SK-N-SH (cell line): ENCODE measurements at regions not wholly inside any gene's neighbourhood (a gene's known extent, or its start where the extent isn't known, plus 50 kb on each side); places are given as distances from the start of the nearest gene placed in this dataset.

Experiments
- CTCF ChIA-PET: fragments of 300-600, 350-600 bp; formaldehyde crosslinking; extraction: SDS; loops from one replicate; lab custom pipeline; 2021; lab: Yijun Ruan, JAX
- POLR2A ChIA-PET: fragments of 350-600 bp; sonication (Branson Sonifier 250); formaldehyde crosslinking; extraction: SDS; loops from one replicate; lab custom pipeline; 2020; ENCODE audit warnings: antibody characterized with exemption, inconsistent platforms; lab: Yijun Ruan, JAX
- DNase-seq: peaks from one replicate; pipeline ENCODE4 v3.0.0; 2012
- H2AFZ ChIP-seq: fragments of 200-600 bp; sonication (generic); 2 replicates; pipeline ENCODE4 v1.8.1; 2016; ENCODE audit warnings: antibody characterized with exemption, mild to moderate bottlenecking, low read depth
- H3F3A ChIP-seq: fragments of 200-600 bp; sonication (generic); replicated peaks from 2 replicates; pipeline ENCODE3; 2016; ENCODE audit warnings: antibody characterized with exemption, mild to moderate bottlenecking; ENCODE audit not compliant: insufficient read depth
- H3K27ac ChIP-seq, 2 experiments: fragments of 200-500 bp in 1 of 2; fragments of 200-600 bp in 1 of 2; sonication (Bioruptor generic) in 1 of 2; sonication (generic), shearing (Covaris generic) in 1 of 2; 2 replicates each; pipeline versions ENCODE4 v1.5.1 to v1.6.1; 2014 to 2016; ENCODE audit warnings: low read depth in 2 of 2, inconsistent platforms in 1 of 2, low read length in 1 of 2, mild to moderate bottlenecking in 1 of 2, mixed read lengths in 1 of 2
- H3K27me3 ChIP-seq: fragments of 200-600 bp; sonication (generic), shearing (Covaris generic); 2 replicates; pipeline ENCODE4 v1.6.1; 2016; ENCODE audit warnings: mixed run types; ENCODE audit not compliant: insufficient read depth
- H3K36me3 ChIP-seq, 2 experiments: fragments of 200-500 bp in 1 of 2; fragments of 200-600 bp in 1 of 2; sonication (Bioruptor generic) in 1 of 2; sonication (generic) in 1 of 2; replicated peaks in 1 of 2; 2 replicates each; pipeline versions ENCODE3 to v1.5.1; 2014 to 2016; ENCODE audit warnings: low read length in 1 of 2, mild to moderate bottlenecking in 1 of 2; ENCODE audit not compliant: insufficient read depth in 2 of 2, control insufficient read depth in 1 of 2
- H3K4me1 ChIP-seq, 2 experiments: fragments of 200-500 bp in 1 of 2; fragments of 200-600 bp in 1 of 2; sonication (Bioruptor generic) in 1 of 2; sonication (generic), shearing (Covaris generic) in 1 of 2; 2 replicates each; pipeline versions ENCODE4 v1.5.1 to v1.6.1; 2014 to 2016; ENCODE audit warnings: low read depth in 1 of 2, low read length in 1 of 2, mixed run types in 1 of 2; ENCODE audit not compliant: insufficient read depth in 2 of 2, control insufficient read depth in 1 of 2
- H3K4me2 ChIP-seq: fragments of 200-600 bp; sonication (generic), shearing (Covaris generic); 2 replicates; pipeline ENCODE4 v1.6.1; 2017; ENCODE audit warnings: mixed run types
- H3K4me3 ChIP-seq, 2 experiments: fragments of 200-500 bp in 1 of 2; fragments of 200-600 bp in 1 of 2; sonication (Bioruptor generic) in 1 of 2; sonication (generic), shearing (Covaris generic) in 1 of 2; 2 replicates each; pipeline versions ENCODE4 v1.5.1 to v1.8.1; 2014 to 2016; ENCODE audit warnings: low read depth in 2 of 2, inconsistent platforms in 1 of 2, low read length in 1 of 2, mild to moderate bottlenecking in 1 of 2, mixed read lengths in 1 of 2, moderate library complexity in 1 of 2
- H3K79me2 ChIP-seq: fragments of 200-600 bp; sonication (generic); 2 replicates; pipeline ENCODE4 v1.8.1; 2017; ENCODE audit warnings: mild to moderate bottlenecking; ENCODE audit not compliant: insufficient read depth
- H3K9ac ChIP-seq: fragments of 200-600 bp; sonication (generic); 2 replicates; pipeline ENCODE4 v1.6.1; 2017; ENCODE audit warnings: mixed run types
- H3K9me2 ChIP-seq: fragments of 200-600 bp; sonication (generic); 2 replicates; pipeline ENCODE4 v1.6.1; 2017; ENCODE audit warnings: mixed run types
- H3K9me3 ChIP-seq: fragments of 200-600 bp; sonication (generic); 2 replicates; pipeline ENCODE4 v1.6.1; 2017; ENCODE audit warnings: mixed run types, mild to moderate bottlenecking, moderate library complexity
- H4K20me1 ChIP-seq: fragments of 200-600 bp; sonication (generic); 2 replicates; pipeline ENCODE4 v1.6.1; 2017; ENCODE audit warnings: mild to moderate bottlenecking, mixed run types; ENCODE audit not compliant: insufficient read depth
- CTCF ChIP-seq: fragments of 200-600 bp; sonication (generic); IDR thresholded peaks from 2 replicates; pipeline ENCODE4 v1.6.1; 2017; ENCODE audit warnings: antibody characterized with exemption, mild to moderate bottlenecking, moderate library complexity
- EP300 ChIP-seq, 2 experiments: IDR thresholded peaks; 2 replicates each; pipeline versions ENCODE4 v1.4.0 to v1.6.1; 2012; ENCODE audit warnings: borderline replicate concordance in 1 of 2, low read depth in 1 of 2, low read length in 1 of 2
- EZH2phosphoT487 ChIP-seq: fragments of 200-600 bp; sonication (generic); IDR thresholded peaks from 2 replicates; pipeline ENCODE4 v1.6.1; 2017; ENCODE audit warnings: low read depth, mixed run types, mild to moderate bottlenecking, antibody characterized with exemption, moderate library complexity, borderline replicate concordance
- FOXM1 ChIP-seq: IDR thresholded peaks from 2 replicates; pipeline ENCODE4 v1.4.0; 2012; ENCODE audit warnings: low read depth, mild to moderate bottlenecking
- GATA2 ChIP-seq: sonication (generic); formaldehyde crosslinking; IDR thresholded peaks from 2 replicates; pipeline ENCODE4 v1.5.0; 2020; ENCODE audit warnings: mild to moderate bottlenecking, missing genetic modification reagents
- MXI1 ChIP-seq: IDR thresholded peaks from 2 replicates; pipeline ENCODE4 v1.6.1; 2012; ENCODE audit warnings: mild to moderate bottlenecking, low read depth, low read length, improper control_type of control experiment
- NRF1 ChIP-seq: IDR thresholded peaks from 2 replicates; pipeline ENCODE4 v1.6.1; 2012; ENCODE audit warnings: low read depth, mild to moderate bottlenecking, low read length
- RAD21 ChIP-seq: IDR thresholded peaks from 2 replicates; pipeline ENCODE4 v1.6.1; 2012; ENCODE audit warnings: mild to moderate bottlenecking, low read length
- RXRA ChIP-seq: IDR thresholded peaks from 2 replicates; pipeline ENCODE4 v1.4.0; 2012; ENCODE audit warnings: low read depth, mild to moderate bottlenecking, borderline replicate concordance
- SMC3 ChIP-seq: IDR thresholded peaks from 2 replicates; pipeline ENCODE4 v1.6.1; 2012; ENCODE audit warnings: low read depth, low read length, improper control_type of control experiment
- TAF1 ChIP-seq: IDR thresholded peaks from 2 replicates; pipeline ENCODE4 v1.6.1; 2012; ENCODE audit warnings: low read depth, mild to moderate bottlenecking, low read length, moderate library complexity, borderline replicate concordance
- TEAD4 ChIP-seq: IDR thresholded peaks from 2 replicates; pipeline ENCODE4 v1.4.0; 2012; ENCODE audit warnings: mild to moderate bottlenecking, borderline replicate concordance; ENCODE audit not compliant: insufficient read depth
- WGBS: methylation state at CpG from one replicate; pipeline ENCODE4 v1.1.6; 2017; ENCODE audit warnings: low lambda C conversion rate; 5-methylcytosine and 5-hydroxymethylcytosine counted together
- TF ChIP-seq, protein P1 (sequence below): IDR thresholded peaks from 2 replicates; pipeline ENCODE4 v1.6.1; 2012; ENCODE audit warnings: mild to moderate bottlenecking, low read depth, low read length, moderate library complexity

GRCh38 chr13:82766732-82767321, 1115.4 kb downstream of the SLITRK1 start (continued):
- TF ChIP-seq, protein P1, sequence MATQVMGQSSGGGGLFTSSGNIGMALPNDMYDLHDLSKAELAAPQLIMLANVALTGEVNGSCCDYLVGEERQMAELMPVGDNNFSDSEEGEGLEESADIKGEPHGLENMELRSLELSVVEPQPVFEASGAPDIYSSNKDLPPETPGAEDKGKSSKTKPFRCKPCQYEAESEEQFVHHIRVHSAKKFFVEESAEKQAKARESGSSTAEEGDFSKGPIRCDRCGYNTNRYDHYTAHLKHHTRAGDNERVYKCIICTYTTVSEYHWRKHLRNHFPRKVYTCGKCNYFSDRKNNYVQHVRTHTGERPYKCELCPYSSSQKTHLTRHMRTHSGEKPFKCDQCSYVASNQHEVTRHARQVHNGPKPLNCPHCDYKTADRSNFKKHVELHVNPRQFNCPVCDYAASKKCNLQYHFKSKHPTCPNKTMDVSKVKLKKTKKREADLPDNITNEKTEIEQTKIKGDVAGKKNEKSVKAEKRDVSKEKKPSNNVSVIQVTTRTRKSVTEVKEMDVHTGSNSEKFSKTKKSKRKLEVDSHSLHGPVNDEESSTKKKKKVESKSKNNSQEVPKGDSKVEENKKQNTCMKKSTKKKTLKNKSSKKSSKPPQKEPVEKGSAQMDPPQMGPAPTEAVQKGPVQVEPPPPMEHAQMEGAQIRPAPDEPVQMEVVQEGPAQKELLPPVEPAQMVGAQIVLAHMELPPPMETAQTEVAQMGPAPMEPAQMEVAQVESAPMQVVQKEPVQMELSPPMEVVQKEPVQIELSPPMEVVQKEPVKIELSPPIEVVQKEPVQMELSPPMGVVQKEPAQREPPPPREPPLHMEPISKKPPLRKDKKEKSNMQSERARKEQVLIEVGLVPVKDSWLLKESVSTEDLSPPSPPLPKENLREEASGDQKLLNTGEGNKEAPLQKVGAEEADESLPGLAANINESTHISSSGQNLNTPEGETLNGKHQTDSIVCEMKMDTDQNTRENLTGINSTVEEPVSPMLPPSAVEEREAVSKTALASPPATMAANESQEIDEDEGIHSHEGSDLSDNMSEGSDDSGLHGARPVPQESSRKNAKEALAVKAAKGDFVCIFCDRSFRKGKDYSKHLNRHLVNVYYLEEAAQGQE: no peak
- TF ChIP-seq FOXM1 (no peak), NRF1 (no peak)

GRCh38 chr13:82758044-82758443, 1124.2 kb downstream of the SLITRK1 start:
- H3K4me3 ChIP-seq: peak overlapping the region in 1 of 2 experiments; percentile 0; a peak in 1 of 4 replicates
- TF ChIP-seq MXI1 (no peak), RAD21 (peak; percentile 41), RXRA (no peak), CTCF (peak; percentile 62), EZH2phosphoT487 (no peak), SMC3 (peak; percentile 35), GATA2 (no peak), TAF1 (no peak), TEAD4 (no peak), EP300 (IDR thresholded peaks at IDR 0.05; ENCODE audit: borderline replicate concordance in 1 of 2, low read depth in 1 of 2, low read length in 1 of 2) (no peak)
- ChIA-PET CTCF (interaction anchor here (1.0 to 1.4 kb wide), 2 partner anchors 9 to 10 kb away, joined by 3 to 4 read pairs; no protein-coding TSS in a partner anchor), POLR2A (no interaction called here)
- no peak overlapping the region for H3K27ac ChIP-seq
- no peaks in the 10 kb centered on the region for H4K20me1 ChIP-seq
- DNase-seq: peak; percentile 37
- no peaks in the 10 kb centered on the region for H3K9me2 ChIP-seq
- H3K36me3 ChIP-seq: no peaks in the 10 kb centered on the region
- no peaks in the 10 kb centered on the region for H3F3A ChIP-seq
- 38% methylated on average over 1 of the region's 1 CpG for WGBS
- no peaks in the 10 kb centered on the region for H3K4me1 ChIP-seq
- no peaks in the 10 kb centered on the region for H3K27me3 ChIP-seq
- H3K9ac ChIP-seq: no peak overlapping the region
- H2AFZ ChIP-seq: no peak overlapping the region
- no peaks in the 10 kb centered on the region for H3K79me2 ChIP-seq
- no peaks in the 10 kb centered on the region for H3K9me3 ChIP-seq
- no peak overlapping the region for H3K4me2 ChIP-seq
